Mucosa of rectum (tissue), 2 donors: ENCODE measurements at regions not wholly inside any gene's neighbourhood (a gene's known extent, or its start where the extent isn't known, plus 50 kb on each side); places are given as distances from the start of the nearest gene placed in this dataset.
"Not testable (repeated sequence)": the region's sequence is repeated elsewhere in the genome, so short reads cannot be mapped to it uniquely, and the experiment has no call there.

Experiments used
- H3K27ac ChIP-seq, 2 donors: one replicate each; pipeline ENCODE4 v1.7.0; 2013; ENCODE audit warnings: inconsistent platforms in 2 of 2, low read depth in 2 of 2, low read length in 2 of 2
- H3K27me3 ChIP-seq, 2 donors: one replicate each; pipeline ENCODE4 v1.7.0; 2013; ENCODE audit warnings: low read length in 2 of 2; ENCODE audit not compliant: control insufficient read depth in 2 of 2, insufficient read depth in 2 of 2
- H3K36me3 ChIP-seq, 2 donors: one replicate each; pipeline ENCODE4 v1.7.0; 2013; ENCODE audit warnings: low read length in 2 of 2; ENCODE audit not compliant: control insufficient read depth in 2 of 2, insufficient read depth in 2 of 2
- H3K4me1 ChIP-seq, 2 donors: one replicate each; pipeline ENCODE4 v1.7.0; 2013; ENCODE audit warnings: low read length in 2 of 2, mild to moderate bottlenecking in 1 of 2; ENCODE audit not compliant: control insufficient read depth in 2 of 2, insufficient read depth in 2 of 2
- H3K4me3 ChIP-seq, 2 donors: one replicate each; pipeline ENCODE4 v1.7.0; 2013; ENCODE audit warnings: low read length in 2 of 2
- H3K9ac ChIP-seq, 2 donors: one replicate each; pipeline ENCODE4 v1.7.0; 2013; ENCODE audit warnings: low read length in 2 of 2, low read depth in 1 of 2, mild to moderate bottlenecking in 1 of 2
- H3K9me3 ChIP-seq, 2 donors: one replicate each; pipeline ENCODE4 v1.7.0; 2013; ENCODE audit warnings: low read length in 2 of 2; ENCODE audit not compliant: control insufficient read depth in 2 of 2
- donor health status: healthy.
- donor health status: Normal muscosa, but diverticular disease.

DNA sequence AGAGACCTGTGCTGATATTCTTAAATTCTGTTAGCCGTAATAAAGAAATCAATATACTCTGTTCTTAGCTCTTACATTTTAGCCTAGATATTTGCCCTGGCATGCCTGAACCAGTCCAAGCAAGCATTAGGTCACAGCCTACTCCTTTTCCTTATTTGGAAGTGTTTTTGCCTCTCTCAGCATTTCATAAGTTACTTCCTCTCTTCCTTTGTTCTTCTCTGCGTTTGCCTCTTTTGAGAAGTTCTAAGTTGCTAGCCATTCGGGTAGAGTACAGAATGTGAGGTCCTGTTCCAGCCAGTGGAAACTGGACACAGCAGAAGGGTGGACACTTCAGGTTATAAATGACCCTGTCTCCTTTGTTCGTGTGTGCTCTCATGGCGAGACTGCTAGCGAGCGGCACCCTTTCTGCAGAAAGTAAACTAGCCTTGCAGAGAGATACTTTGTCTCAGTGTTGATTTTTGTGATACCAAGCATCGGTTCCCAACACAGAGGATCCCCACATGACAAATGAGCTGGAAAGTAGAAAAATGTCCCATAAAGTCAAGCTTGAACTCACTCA, 75.0 kb upstream of the FAM153A start:
- H3K9me3 ChIP-seq, H3K36me3 ChIP-seq, H3K9ac ChIP-seq, H3K27me3 ChIP-seq, H3K27ac ChIP-seq, H3K4me3 ChIP-seq, H3K4me1 ChIP-seq: not testable (repeated sequence)

GRCh38 chr5:177856474-177856873, 73.8 kb upstream of the FAM153A start:
- not testable (repeated sequence) for H3K9ac ChIP-seq, H3K27me3 ChIP-seq, H3K4me3 ChIP-seq, H3K36me3 ChIP-seq, H3K27ac ChIP-seq, H3K9me3 ChIP-seq, H3K4me1 ChIP-seq

GRCh38 chr5:177847914-177848313, 65.2 kb upstream of the FAM153A start:
- H3K4me3 ChIP-seq, H3K4me1 ChIP-seq, H3K27me3 ChIP-seq, H3K9ac ChIP-seq, H3K9me3 ChIP-seq, H3K36me3 ChIP-seq, H3K27ac ChIP-seq: not testable (repeated sequence)

- not testable (repeated sequence) for H3K9me3 ChIP-seq, H3K4me3 ChIP-seq, H3K9ac ChIP-seq, H3K36me3 ChIP-seq, H3K27ac ChIP-seq, H3K27me3 ChIP-seq, H3K4me1 ChIP-seq
Observed at GRCh38 chr5:177846598-177846997, 63.9 kb upstream of the FAM153A start.

- H3K4me3 ChIP-seq, H3K27ac ChIP-seq, H3K4me1 ChIP-seq, H3K27me3 ChIP-seq, H3K36me3 ChIP-seq, H3K9ac ChIP-seq, H3K9me3 ChIP-seq: not testable (repeated sequence)
Observed at GRCh38 chr5:177845906-177846305, 63.2 kb upstream of the FAM153A start.

GRCh38 chr5:177836191-177836590, 53.5 kb upstream of the FAM153A start:
- H3K9ac ChIP-seq, H3K27ac ChIP-seq, H3K9me3 ChIP-seq, H3K36me3 ChIP-seq, H3K4me1 ChIP-seq, H3K4me3 ChIP-seq, H3K27me3 ChIP-seq: not testable (repeated sequence)
